Mammary epithelial cell (primary cell): ENCODE measurements at regions not wholly inside any gene's neighbourhood (a gene's known extent, or its start where the extent isn't known, plus 50 kb on each side); places are given as distances from the start of the nearest gene placed in this dataset.

Experiments
- EZH2 ChIP-seq: IDR thresholded peaks from 2 replicates; pipeline ENCODE4 v1.6.1; 2012; ENCODE audit warnings: low read length, inconsistent platforms, borderline replicate concordance
- TF ChIP-seq, protein P1 (sequence below), 2 donors: IDR thresholded peaks in 1 of 2; conservative IDR thresholded peaks in 1 of 2; 2 replicates each; pipeline ENCODE4 v1.5.1; 2011 to 2012; ENCODE audit warnings: inconsistent platforms in 2 of 2, low read length in 2 of 2, mild to moderate bottlenecking in 2 of 2, control low read depth in 1 of 2, low read depth in 1 of 2; ENCODE audit not compliant: insufficient read depth in 1 of 2; ENCODE audit errors: extremely low read depth in 1 of 2

DNA sequence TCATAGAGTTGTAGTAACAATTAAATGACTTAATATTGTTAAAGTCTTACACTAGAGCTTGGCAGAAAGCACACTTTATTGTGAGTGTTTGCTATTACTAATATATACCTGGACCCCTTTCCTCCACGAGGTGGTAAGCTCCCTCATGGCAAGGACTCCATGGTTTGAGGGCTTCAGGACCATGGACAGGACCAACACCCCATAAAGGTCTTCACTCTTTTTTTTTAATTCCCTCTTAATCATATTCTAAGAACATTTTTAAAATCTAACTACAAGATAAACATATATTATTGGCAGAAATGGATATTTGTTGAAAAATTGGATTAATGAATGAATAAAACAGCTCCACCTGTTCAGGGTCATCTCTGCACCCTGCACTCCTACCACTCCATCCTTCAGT, 154.5 kb downstream of the CBLN1 start:
- TF ChIP-seq, protein P1, sequence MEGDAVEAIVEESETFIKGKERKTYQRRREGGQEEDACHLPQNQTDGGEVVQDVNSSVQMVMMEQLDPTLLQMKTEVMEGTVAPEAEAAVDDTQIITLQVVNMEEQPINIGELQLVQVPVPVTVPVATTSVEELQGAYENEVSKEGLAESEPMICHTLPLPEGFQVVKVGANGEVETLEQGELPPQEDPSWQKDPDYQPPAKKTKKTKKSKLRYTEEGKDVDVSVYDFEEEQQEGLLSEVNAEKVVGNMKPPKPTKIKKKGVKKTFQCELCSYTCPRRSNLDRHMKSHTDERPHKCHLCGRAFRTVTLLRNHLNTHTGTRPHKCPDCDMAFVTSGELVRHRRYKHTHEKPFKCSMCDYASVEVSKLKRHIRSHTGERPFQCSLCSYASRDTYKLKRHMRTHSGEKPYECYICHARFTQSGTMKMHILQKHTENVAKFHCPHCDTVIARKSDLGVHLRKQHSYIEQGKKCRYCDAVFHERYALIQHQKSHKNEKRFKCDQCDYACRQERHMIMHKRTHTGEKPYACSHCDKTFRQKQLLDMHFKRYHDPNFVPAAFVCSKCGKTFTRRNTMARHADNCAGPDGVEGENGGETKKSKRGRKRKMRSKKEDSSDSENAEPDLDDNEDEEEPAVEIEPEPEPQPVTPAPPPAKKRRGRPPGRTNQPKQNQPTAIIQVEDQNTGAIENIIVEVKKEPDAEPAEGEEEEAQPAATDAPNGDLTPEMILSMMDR (conservative IDR thresholded peaks at IDR 0.05 in 1 of 2, IDR thresholded peaks at IDR 0.05 in 1 of 2; ENCODE audit: extremely low read depth in 1 of 2, insufficient read depth in 1 of 2, low read depth in 1 of 2, low read length in 2 of 2) = no peak
- TF ChIP-seq EZH2 = no peak
